ENCODE measurements at regions not wholly inside any gene's neighbourhood (a gene's known extent, or its start where the extent isn't known, plus 50 kb on each side); places are given as distances from the start of the nearest gene placed in this dataset.

DNA sequence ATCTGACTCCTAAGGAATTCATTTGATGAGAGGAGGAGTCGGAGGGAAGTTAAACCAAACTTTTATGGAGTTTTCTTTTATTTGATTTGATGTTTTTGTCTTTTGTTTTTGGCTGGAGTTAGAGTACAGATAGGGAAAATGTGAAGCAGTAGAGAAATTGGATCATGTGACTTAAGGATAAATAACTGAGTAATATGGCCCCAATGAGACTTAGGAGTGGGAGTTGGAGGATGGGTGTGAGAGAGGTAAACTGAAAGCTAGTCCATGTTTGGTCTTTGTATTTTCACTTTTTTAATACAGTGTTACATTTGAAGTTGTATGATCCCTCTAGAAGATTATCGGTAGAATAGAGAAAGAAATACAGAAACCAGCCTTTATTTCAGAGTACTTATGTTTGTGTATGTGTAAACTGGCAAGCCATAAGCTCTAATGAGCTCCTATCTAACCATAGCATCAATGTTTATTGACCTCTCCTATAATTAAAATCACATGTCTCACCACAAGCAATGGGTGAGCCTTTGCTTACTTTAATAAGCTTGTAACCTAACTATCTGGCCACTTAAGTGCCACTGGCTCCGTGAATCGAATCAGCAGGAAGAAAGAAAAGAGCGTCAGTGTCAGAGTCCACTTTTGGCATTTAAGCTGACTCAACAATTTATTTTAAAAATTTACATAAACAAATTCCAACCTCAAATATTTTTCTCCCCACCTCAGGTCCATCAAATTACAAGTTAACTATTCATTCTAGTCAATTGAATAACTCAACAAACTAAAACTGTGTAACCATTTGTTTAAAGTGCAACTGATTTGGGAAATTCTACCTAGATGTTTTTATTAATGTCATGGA lies 113.8 kb downstream of the EPDR1 start:
- Histone ChIP-seq H3K4me1 (no peaks in the 10 kb centered on the region), H3K27ac (no peak overlapping the region), H3K9me3 (no peaks in the 10 kb centered on the region), H3K36me3 (no peaks in the 10 kb centered on the region), H3K4me3 (no peak overlapping the region), H3K27me3 (no peaks in the 10 kb centered on the region)
- DNase-seq (no peak), ATAC-seq (ENCODE audit: low FRiP score in 2 of 2) (no peak)
- WGBS, 2 donors: 82 to 87% methylated on average over 5 of the region's 5 CpGs
- TF ChIP-seq POLR2A (IDR thresholded peaks at IDR 0.05) (no peak), EP300 (IDR thresholded peaks at IDR 0.05) (no peak), POLR2AphosphoS5 (IDR thresholded peaks at IDR 0.05) (no peak)
- TF ChIP-seq, protein P1, sequence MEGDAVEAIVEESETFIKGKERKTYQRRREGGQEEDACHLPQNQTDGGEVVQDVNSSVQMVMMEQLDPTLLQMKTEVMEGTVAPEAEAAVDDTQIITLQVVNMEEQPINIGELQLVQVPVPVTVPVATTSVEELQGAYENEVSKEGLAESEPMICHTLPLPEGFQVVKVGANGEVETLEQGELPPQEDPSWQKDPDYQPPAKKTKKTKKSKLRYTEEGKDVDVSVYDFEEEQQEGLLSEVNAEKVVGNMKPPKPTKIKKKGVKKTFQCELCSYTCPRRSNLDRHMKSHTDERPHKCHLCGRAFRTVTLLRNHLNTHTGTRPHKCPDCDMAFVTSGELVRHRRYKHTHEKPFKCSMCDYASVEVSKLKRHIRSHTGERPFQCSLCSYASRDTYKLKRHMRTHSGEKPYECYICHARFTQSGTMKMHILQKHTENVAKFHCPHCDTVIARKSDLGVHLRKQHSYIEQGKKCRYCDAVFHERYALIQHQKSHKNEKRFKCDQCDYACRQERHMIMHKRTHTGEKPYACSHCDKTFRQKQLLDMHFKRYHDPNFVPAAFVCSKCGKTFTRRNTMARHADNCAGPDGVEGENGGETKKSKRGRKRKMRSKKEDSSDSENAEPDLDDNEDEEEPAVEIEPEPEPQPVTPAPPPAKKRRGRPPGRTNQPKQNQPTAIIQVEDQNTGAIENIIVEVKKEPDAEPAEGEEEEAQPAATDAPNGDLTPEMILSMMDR (IDR thresholded peaks at IDR 0.05): no peak

DNA sequence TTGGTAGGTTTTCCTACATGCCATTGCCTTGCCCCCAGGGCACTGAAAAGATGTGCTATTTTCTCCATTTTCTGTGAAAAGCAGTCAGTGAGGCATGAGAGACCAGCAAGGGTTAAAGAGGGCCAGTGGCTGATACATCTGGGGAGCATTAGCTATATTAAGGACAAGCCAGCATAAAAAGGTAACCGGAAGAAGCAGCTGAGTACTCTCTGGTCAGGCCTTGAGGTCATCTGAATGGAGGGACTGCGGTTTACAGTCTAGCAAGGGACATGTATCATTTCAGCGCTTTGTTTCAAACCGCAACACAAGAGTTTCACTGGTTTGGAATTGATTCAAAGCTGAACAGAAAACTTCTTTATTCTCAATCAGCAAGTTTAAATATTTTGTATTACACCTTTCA lies 120.4 kb downstream of the EPDR1 start:
- DNase-seq (no peak), ATAC-seq (ENCODE audit: low FRiP score in 2 of 2) (no peak)
- H3K4me3 ChIP-seq: no peak overlapping the region
- H3K27ac ChIP-seq: no peak overlapping the region
- H3K4me1 ChIP-seq: no peaks in the 10 kb centered on the region
- TF ChIP-seq POLR2A (IDR thresholded peaks at IDR 0.05) (no peak), POLR2AphosphoS5 (IDR thresholded peaks at IDR 0.05) (no peak), EP300 (IDR thresholded peaks at IDR 0.05) (no peak)
- TF ChIP-seq, protein P1 (IDR thresholded peaks at IDR 0.05): no peak
- 86 to 87% methylated on average over 4 of the region's 4 CpGs for WGBS, 2 donors
- H3K27me3 ChIP-seq: no peaks in the 10 kb centered on the region
- H3K36me3 ChIP-seq: no peaks in the 10 kb centered on the region
- H3K9me3 ChIP-seq: no peaks in the 10 kb centered on the region

DNA sequence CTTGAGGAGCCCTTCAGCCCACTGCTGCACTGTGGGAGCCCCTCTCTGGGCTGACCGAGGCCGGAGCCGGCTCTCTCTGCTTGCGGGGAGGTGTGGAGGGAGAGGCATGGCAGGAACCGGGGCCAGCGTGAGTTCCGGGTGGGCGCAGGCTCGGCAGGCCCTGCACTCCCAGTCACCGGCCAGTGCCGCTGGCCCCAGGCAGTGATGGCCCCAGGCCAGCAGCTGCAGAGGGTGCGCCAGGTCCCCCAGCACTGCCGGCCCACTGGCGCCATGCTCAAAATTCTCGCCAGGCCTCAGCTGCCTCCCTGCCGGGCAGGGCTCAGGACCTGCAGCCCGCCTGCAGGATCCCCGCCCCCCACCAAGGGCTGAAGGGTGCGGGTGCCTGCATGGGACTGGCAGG lies 128.4 kb upstream of the STARD3NL start:
- TF ChIP-seq, protein P1 (IDR thresholded peaks at IDR 0.05): no peak
- TF ChIP-seq POLR2A (IDR thresholded peaks at IDR 0.05) (no peak), EP300 (IDR thresholded peaks at IDR 0.05) (no peak), POLR2AphosphoS5 (IDR thresholded peaks at IDR 0.05) (no peak)
- WGBS, 2 donors: 97% methylated on average over 10 of the region's 19 CpGs; no CpG with 5 or more reads in 1 of the 2 donors
- no peak for ATAC-seq (ENCODE audit: low FRiP score in 2 of 2)

DNA sequence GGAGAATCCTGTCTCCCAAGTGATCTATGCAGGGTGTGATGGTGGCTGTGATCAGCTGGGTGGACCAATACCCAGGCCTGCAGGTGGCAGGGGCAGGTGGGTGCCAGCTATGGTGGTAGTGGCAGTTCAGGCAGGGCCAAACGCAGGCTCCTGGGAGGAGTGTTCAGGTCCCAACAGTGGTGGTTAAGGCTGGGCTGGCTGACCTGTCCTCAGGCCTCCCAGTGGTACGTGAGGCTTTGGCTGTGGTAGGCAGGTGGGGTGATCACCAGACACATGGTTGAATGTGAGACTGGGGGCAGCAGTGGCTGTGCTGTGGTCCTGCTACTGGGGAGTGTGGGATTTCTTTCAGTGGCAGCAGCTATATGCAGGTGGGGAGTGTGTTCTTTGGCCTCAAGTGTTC lies 126.7 kb upstream of the STARD3NL start:
- peak in 1 of 2 donors; percentile 25 for DNase-seq
- peak in 1 of 2 donors; percentile 59 for ATAC-seq (ENCODE audit: low FRiP score in 2 of 2)
- Histone ChIP-seq H3K9me3 (peaks cover 0 to 8% (median 0%) of the 10 kb centered on the region in 4 donors), H3K36me3 (no peaks in the 10 kb centered on the region), H3K27ac (no peak overlapping the region), H3K4me3 (no peak overlapping the region), H3K4me1 (no peaks in the 10 kb centered on the region), H3K27me3 (no peaks in the 10 kb centered on the region)
- 100% methylated on average over 2 of the region's 2 CpGs; no CpG with 5 or more reads in 1 of the 2 donors for WGBS, 2 donors
- TF ChIP-seq POLR2AphosphoS5 (IDR thresholded peaks at IDR 0.05) (no peak), POLR2A (IDR thresholded peaks at IDR 0.05) (no peak), EP300 (IDR thresholded peaks at IDR 0.05) (no peak)
- TF ChIP-seq, protein P1 (IDR thresholded peaks at IDR 0.05): no peak

More for the DNA sequence above, 128.4 kb upstream of the STARD3NL start:
- no peak overlapping the region for H3K4me3 ChIP-seq
- DNase-seq: peak in 1 of 2 donors; percentile 64
- H3K36me3 ChIP-seq: no peaks in the 10 kb centered on the region
- no peak overlapping the region for H3K27ac ChIP-seq
- no peaks in the 10 kb centered on the region for H3K4me1 ChIP-seq
- peaks cover 0 to 8% (median 0%) of the 10 kb centered on the region in 4 donors for H3K9me3 ChIP-seq
- no peaks in the 10 kb centered on the region for H3K27me3 ChIP-seq
